SU-DHL-6 (cell line): ENCODE measurements at regions not wholly inside any gene's neighbourhood (a gene's known extent, or its start where the extent isn't known, plus 50 kb on each side); places are given as distances from the start of the nearest gene placed in this dataset.

ENCODE experiments used
- EZH2phosphoT487 ChIP-seq: fragments of 200-600 bp; sonication (generic), shearing (Covaris generic); conservative IDR thresholded peaks from 2 replicates; pipeline ENCODE4 v1.6.1; 2018; ENCODE audit warnings: mild to moderate bottlenecking, antibody characterized with exemption, low read length, moderate library complexity, mixed read lengths
- TF ChIP-seq, protein P1 (sequence below): fragments of 200-600 bp; sonication (generic); IDR thresholded peaks from one replicate; pipeline ENCODE4 v1.5.1; 2017; ENCODE audit warnings: antibody characterized with exemption, mild to moderate bottlenecking, low read length, moderate library complexity; ENCODE audit not compliant: insufficient read depth, poor library complexity, severe bottlenecking

DNA sequence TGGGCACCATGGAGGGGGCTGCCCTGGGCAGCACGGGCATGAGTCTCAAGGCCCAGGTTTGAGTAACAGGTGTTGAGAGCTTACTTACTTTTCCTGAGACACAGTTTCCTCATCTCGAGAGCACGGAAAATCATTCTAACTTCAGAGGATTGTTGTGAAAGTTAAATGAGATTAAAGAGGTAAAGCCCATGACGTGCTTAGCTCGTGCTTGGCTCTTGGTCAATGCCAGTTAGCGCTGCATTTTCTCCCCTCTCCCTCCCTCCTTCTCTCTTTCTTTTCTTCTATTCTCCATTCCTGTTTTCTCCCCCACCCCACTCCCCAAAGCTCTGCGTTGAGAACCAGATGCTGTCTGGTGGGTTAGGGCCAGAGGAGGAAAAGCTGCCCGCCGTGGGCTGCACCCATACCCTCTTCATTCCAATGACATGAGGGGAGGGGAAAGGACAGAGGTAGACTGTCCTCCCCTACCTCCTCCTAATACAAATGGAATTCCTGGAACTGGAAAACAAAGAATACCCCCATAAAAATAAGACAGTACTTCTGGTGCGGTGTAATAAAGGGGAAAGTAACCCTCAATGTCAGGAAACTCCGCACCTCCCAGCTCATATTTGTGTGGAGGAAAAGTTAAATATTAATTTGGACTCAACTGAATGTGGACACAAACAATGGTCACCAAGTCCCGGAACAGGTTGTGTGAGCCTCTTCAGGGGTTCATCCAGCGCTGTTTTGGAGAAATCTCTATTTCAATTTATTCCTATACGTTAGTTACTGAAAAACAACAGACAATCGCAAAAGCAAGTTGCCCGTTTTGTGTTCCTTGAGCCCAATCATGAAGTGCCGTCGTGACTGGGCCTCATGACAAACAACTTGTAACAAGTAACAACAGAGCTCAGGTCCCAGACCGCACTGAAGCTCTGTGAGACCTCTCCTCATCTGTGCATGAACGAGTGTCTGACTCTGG, 54.8 kb upstream of the B3GAT1 start:
- TF ChIP-seq, protein P1, sequence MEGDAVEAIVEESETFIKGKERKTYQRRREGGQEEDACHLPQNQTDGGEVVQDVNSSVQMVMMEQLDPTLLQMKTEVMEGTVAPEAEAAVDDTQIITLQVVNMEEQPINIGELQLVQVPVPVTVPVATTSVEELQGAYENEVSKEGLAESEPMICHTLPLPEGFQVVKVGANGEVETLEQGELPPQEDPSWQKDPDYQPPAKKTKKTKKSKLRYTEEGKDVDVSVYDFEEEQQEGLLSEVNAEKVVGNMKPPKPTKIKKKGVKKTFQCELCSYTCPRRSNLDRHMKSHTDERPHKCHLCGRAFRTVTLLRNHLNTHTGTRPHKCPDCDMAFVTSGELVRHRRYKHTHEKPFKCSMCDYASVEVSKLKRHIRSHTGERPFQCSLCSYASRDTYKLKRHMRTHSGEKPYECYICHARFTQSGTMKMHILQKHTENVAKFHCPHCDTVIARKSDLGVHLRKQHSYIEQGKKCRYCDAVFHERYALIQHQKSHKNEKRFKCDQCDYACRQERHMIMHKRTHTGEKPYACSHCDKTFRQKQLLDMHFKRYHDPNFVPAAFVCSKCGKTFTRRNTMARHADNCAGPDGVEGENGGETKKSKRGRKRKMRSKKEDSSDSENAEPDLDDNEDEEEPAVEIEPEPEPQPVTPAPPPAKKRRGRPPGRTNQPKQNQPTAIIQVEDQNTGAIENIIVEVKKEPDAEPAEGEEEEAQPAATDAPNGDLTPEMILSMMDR, result no peak
- TF ChIP-seq EZH2phosphoT487, result no peak
